22Rv1 (cell line): ENCODE measurements at regions not wholly inside any gene's neighbourhood (a gene's known extent, or its start where the extent isn't known, plus 50 kb on each side); places are given as distances from the start of the nearest gene placed in this dataset.
"Not testable (repeated sequence)": the region's sequence is repeated elsewhere in the genome, so short reads cannot be mapped to it uniquely, and the experiment has no call there.

Experiments used
- H3K27ac ChIP-seq: fragments of 450-650 bp; 2 replicates; pipeline ENCODE4 v1.5.1; 2017
- ZFX ChIP-seq: fragments of 450-650 bp; IDR thresholded peaks from 2 replicates; pipeline ENCODE4 v1.6.1; 2017; ENCODE audit warnings: antibody characterized with exemption, borderline replicate concordance
- TF ChIP-seq, protein P1 (sequence below): fragments of 450-650 bp; IDR thresholded peaks from 2 replicates; pipeline ENCODE4 v1.5.1; 2017; ENCODE audit warnings: mild to moderate bottlenecking

DNA sequence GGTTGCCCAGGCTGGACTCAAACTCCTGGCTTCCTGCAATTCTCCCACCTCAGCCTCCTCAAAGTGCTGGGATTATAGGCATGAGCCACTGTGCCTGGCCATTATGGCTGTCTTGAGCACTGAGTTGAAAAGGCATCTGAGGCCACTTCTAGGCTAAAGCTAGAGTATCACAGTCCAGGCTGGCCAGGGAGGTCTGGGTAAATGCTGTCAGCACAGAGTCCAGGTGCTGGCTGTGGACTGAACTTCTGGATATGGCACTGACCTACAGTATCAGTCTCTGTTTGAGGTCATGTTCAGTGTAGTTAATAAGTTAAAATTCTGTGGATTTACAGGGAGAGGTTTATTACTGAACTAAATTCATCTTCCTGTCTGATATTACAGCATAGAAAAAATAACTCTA is 222.5 kb upstream of the TOM1L1 start:
- TF ChIP-seq, protein P1, sequence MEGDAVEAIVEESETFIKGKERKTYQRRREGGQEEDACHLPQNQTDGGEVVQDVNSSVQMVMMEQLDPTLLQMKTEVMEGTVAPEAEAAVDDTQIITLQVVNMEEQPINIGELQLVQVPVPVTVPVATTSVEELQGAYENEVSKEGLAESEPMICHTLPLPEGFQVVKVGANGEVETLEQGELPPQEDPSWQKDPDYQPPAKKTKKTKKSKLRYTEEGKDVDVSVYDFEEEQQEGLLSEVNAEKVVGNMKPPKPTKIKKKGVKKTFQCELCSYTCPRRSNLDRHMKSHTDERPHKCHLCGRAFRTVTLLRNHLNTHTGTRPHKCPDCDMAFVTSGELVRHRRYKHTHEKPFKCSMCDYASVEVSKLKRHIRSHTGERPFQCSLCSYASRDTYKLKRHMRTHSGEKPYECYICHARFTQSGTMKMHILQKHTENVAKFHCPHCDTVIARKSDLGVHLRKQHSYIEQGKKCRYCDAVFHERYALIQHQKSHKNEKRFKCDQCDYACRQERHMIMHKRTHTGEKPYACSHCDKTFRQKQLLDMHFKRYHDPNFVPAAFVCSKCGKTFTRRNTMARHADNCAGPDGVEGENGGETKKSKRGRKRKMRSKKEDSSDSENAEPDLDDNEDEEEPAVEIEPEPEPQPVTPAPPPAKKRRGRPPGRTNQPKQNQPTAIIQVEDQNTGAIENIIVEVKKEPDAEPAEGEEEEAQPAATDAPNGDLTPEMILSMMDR: no peak
- no peak overlapping the region for H3K27ac ChIP-seq

DNA sequence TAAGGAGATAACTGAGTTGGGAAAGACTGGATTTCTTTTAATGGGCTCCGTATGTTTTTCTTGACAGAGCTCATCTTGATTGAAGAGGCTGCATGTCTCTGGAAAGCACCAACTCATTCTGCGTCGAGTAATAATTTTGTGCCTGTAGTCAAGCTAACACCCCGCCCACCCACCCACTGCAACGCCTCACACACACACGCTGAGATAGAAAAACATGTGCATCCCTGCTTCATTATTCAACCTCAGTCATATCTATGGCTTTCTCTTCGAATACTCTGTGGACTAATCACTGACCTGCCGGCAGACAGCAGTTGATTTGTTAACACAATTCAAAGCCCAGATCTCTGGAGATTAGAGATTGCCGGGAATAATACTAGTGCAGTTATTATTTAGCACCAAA is 220.2 kb upstream of the TOM1L1 start:
- no peak overlapping the region for H3K27ac ChIP-seq
- TF ChIP-seq, protein P1: no peak
- no peak for TF ChIP-seq ZFX

DNA sequence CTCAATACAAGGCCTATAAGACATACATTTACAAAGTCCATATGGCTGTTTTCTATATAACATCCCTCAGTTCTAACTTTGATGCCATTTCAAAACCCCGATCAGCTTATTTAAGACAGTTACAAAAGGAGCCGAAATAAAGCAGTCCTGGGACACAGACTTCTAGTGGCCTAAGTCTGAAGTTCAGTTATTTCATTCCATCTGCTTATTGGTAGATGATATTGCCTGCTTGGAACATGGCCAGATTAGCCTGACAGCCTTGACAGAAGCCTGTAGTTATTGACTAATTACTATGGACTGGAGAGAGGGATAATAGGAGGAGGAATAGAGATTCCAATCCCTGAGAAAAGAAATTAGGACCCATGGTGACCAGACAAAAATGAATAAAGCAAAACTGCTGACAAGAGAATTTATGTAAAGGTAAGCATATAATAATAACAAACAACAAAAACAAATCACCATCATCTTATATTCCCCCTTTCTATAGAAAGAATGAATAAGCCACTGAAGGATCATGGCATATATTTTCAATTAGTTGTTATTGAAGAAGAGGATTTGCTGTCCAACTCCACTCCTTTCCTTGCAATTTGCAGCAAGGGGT is 206.3 kb upstream of the TOM1L1 start:
- no peak overlapping the region for H3K27ac ChIP-seq
- TF ChIP-seq, protein P1: no peak
- TF ChIP-seq ZFX: no peak

DNA sequence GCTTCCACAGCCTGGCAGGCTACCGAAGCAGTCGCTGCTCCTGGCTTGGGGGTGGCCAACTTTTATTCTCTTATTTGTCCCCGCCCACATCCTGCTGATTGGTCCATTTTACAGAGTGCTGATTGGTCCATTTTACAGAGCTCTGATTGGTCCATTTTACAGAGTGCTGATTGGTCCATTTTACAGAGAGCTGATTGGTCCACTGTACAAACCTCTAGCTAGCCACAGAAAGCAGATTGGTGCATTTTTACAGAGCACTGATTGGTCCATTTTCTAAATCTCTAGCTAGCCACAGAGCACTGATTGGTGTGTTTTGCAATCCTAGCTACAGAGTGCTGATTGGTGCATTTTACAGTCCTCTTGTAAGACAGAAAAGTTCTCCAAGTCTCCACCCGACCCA is 187.9 kb upstream of the TOM1L1 start:
- H3K27ac ChIP-seq: not testable (repeated sequence)

DNA sequence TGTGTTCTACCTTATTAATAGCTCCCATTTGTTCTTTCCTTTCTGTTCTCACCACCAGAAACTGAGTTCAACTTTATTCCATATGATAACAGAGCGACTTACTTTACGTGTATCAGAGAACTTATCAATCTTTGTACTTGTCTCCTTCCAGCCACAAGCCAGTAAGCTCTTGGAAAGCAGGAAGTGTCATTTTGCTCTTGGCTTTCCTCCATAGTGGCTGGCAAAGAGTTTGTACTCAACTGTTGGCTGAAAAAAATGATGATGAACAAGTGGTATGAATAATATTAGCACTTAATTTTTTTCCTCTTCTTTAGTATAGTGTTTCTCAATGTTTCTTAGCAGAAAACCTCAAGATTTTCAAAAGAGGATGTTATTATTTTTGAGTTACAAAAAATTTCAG is 182.4 kb upstream of the TOM1L1 start:
- TF ChIP-seq, protein P1: no peak
- no peak for TF ChIP-seq ZFX
- H3K27ac ChIP-seq: no peak overlapping the region

DNA sequence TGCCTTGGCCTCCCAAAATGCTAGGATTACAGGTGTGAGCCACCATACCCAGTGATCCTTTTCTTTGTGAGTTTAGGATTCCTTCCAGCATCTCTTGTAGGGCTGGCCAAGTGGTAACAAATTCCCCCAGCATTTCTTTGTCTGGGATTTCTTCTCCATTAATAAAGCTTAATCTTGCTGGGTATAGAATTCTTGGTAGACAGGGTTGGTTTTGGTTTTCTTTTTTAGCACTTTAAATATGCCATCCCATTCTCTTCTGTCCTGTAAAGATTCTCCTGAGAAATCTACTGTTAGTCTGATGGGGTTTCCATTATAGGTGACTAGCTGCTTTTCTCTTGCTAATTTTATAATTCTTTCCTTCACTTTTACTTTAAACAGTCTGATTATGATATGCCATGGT is 173.0 kb upstream of the TOM1L1 start:
- H3K27ac ChIP-seq: no peak overlapping the region
- no peak for TF ChIP-seq ZFX
- TF ChIP-seq, protein P1: no peak

DNA sequence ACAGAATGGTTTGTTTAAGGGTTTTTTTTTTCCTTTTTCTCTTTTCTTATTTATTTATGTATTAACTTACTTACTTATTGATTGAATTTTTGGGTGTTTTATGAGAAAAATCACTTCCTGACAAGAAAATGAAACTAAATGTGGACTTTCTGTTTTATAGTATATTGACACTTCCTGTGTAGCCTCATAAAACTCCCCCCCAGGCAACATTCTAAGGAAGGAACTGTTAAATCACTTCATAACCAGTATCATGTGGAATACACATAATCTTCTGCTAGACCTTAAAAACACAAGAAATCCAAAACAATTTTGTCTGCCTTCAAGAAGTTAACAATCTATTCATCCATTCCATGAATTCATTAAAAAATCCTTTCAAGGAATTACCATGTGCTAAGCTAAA is 164.1 kb upstream of the TOM1L1 start:
- no peak for TF ChIP-seq ZFX
- TF ChIP-seq, protein P1: no peak
- H3K27ac ChIP-seq: no peak overlapping the region

DNA sequence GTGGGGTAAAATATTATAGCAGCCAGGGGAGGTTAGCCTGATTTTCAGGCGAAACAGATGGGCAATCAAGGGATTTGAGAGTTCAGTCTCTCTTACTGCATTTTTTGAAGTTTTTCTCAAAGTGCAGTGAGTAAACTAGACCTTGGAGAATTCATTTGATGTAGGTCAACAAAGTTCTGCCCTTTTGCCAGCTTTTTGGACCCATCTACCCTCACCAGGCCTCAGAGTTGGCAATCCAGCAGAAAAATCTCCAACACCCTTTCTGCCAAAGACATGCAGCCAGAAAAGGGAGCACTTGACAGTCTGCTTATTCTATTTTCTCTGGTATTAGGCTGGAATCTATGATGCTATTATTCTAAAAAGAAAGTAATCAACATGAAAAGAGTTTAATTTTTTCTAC is 162.2 kb upstream of the TOM1L1 start:
- TF ChIP-seq, protein P1: no peak
- TF ChIP-seq ZFX: no peak
- no peak overlapping the region for H3K27ac ChIP-seq
